ENCODE measurements at regions not wholly inside any gene's neighbourhood (a gene's known extent, or its start where the extent isn't known, plus 50 kb on each side); places are given as distances from the start of the nearest gene placed in this dataset.

DNA sequence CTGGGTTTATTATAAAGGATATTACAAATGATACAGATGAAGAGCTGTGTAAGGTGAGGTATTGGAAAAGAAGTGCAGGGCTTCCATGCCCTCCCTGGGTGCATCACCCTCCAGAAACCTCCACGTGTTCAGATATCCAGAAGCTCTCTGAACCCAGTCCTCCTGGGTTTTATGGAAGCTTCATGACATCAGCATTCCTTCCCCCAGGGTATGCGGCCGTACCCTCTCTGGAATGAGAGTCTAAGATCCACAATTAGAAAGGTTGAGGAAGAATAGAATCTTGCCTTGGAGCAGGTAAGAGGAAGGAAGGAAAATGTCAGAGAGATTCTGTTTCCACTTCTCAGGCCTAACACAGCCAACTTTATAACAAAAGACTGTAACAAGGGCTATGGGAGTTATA lies 208.2 kb upstream of the DCC start:
- TF ChIP-seq, protein P1, sequence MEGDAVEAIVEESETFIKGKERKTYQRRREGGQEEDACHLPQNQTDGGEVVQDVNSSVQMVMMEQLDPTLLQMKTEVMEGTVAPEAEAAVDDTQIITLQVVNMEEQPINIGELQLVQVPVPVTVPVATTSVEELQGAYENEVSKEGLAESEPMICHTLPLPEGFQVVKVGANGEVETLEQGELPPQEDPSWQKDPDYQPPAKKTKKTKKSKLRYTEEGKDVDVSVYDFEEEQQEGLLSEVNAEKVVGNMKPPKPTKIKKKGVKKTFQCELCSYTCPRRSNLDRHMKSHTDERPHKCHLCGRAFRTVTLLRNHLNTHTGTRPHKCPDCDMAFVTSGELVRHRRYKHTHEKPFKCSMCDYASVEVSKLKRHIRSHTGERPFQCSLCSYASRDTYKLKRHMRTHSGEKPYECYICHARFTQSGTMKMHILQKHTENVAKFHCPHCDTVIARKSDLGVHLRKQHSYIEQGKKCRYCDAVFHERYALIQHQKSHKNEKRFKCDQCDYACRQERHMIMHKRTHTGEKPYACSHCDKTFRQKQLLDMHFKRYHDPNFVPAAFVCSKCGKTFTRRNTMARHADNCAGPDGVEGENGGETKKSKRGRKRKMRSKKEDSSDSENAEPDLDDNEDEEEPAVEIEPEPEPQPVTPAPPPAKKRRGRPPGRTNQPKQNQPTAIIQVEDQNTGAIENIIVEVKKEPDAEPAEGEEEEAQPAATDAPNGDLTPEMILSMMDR (IDR thresholded peaks at IDR 0.05), result no peak
- TF ChIP-seq EZH2 (IDR thresholded peaks at IDR 0.05) (no peak), EZH2phosphoT487 (IDR thresholded peaks at IDR 0.05) (no peak)

Data from neural progenitor cell (in vitro differentiated cells).